GM18508 (cell line): ENCODE measurements at regions not wholly inside any gene's neighbourhood (a gene's known extent, or its start where the extent isn't known, plus 50 kb on each side); places are given as distances from the start of the nearest gene placed in this dataset.
"Not testable (repeated sequence)": the region's sequence is repeated elsewhere in the genome, so short reads cannot be mapped to it uniquely, and the experiment has no call there.

Experiments
- ATAC-seq: cut with Tn5 transposase; IDR thresholded peaks from one replicate; pipeline ENCODE4 v1.9.1; 2021; ENCODE audit warnings: moderate number of reproducible peaks; ENCODE audit not compliant: insufficient read depth, unreplicated experiment

DNA sequence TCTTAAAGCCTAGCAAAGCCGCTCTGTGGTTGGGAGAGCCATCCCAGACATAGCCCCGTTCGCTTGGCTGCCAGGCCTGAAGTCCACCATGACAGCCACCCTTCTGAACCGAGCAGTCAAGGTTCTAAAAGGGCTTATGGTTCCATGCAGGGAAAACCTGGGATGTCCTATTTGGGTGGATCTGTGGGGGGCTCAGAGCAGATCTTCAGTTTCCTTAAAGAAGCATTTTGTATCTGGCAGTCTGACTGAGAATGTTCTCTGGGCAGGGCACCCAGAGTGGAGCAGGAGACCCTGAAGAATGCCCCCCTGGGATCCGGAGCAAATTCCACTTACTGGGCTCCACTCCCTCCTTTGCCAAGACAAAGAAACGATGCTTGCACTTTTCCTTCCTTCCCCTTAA lies 127.2 kb downstream of the IRX5 start:
- ATAC-seq = no peak

DNA sequence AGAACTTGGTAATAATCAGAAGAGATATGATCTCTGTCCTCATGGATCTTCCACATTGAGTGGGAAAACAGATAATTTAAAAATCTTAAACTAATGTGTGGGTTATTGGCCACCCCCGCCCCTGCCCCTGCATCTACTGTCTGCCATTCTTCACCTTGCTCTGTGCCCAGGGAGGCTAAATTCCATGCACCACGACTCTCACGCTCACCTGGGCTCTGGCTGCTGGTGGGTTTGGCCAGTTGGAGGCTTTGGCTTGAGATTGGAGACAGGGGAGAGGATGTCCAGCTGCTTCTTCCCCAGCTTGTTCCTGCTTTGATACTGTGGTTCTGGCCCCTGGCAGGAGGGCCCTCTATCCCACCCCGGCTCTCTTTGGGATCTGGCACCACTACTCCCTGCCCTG lies 127.9 kb downstream of the IRX5 start:
- no peak for ATAC-seq

GRCh38 chr16:55059146-55059545 lies 128.5 kb downstream of the IRX5 start:
- ATAC-seq = no peak

DNA sequence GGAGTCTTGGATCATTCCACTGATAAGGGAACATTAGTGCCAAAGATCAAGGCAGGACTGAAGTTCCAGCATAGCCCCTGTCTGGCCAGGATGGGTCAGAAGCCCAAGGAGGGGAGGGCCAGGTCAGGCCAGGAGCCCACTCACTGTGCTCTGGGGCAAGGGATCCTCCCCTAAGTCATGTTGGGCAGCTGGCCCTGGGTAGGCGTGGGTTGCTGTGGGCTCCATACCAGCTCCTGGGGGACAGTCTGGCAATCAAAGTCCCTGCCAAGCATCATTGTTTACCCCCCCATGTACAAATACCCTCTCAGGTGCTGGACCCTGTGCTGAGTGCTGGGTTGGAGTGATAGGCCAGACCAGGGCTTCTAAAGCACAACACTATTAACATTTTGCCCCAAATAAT lies 130.5 kb downstream of the IRX5 start:
- no peak for ATAC-seq

- no peak for ATAC-seq
Observed at GRCh38 chr16:55062442-55062841, 131.8 kb downstream of the IRX5 start.

GRCh38 chr16:55072976-55073375 lies 142.3 kb downstream of the IRX5 start:
- ATAC-seq = no peak

DNA sequence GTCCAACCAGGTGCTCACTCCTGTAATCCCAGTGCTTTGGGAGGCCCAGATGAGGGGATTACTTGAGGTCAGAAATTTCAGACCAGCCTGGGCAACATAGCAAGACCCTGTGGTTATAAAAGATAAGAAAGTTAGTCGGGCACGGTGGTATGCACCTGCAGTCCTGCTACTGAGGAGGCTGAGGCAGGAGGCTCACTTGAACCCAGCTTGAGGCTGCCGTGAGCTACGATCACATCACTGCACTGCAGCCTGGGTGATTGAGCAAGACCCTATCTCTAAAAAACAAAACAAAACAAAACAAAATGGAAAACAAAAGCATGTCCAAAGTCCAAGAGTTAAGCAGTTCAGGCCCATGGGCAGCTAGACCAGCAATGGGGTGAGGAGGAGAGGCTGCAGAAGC lies 143.2 kb downstream of the IRX5 start:
- no peak for ATAC-seq

GRCh38 chr16:55075208-55075607 lies 144.5 kb downstream of the IRX5 start:
- ATAC-seq = not testable (repeated sequence)

GRCh38 chr16:55076053-55076452 lies 145.4 kb downstream of the IRX5 start:
- no peak for ATAC-seq

GRCh38 chr16:55077266-55077665 lies 146.6 kb downstream of the IRX5 start:
- no peak for ATAC-seq

- no peak for ATAC-seq
Observed at GRCh38 chr16:55078153-55078552, 147.5 kb downstream of the IRX5 start.

GRCh38 chr16:55078699-55079410 lies 148.2 kb downstream of the IRX5 start:
- ATAC-seq = no peak

DNA sequence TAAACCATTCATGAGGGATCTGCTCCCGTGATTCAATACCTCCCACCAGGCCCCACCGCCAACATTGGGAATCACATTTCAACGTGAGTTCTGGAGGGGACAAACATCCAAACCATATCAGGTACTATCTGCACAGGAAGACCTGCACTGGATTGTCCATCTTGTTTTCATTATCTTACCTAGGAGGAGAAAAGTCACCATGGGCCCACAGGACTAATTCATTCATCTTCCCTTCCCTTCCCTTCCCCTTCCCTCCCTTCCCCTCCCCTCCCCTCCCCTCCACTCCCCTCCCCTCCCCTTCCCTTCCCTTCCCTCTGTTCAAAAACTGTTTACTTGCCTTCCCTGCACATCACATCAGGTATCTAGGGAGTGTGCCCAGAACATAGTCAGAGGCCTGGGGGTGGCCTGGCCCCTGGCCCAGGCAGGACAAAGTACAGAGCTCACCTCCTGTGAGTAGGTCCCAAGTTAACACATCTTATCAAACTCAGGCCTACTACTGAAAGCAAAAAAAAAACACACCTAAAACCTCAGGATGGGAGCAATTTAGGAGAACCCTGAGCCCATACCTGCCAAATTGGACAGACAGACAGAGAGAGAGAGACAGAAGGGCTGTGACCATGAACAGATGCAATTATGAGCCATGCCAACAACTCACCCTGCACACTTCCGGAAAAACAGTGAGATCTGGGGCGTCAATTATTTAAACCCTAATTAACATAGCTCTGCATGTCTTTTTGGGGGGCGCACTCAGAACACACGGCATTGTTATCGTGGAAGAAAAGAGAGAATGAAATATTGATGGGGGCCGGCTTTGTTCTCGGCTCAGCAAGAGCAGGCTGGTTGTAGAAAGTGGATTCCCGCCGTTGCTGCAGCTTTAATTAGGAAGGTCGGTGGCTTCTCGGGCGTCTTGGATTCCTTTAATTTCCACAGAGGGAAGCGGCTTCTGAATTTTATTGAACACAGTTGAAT lies 151.2 kb downstream of the IRX5 start:
- ATAC-seq = no peak

DNA sequence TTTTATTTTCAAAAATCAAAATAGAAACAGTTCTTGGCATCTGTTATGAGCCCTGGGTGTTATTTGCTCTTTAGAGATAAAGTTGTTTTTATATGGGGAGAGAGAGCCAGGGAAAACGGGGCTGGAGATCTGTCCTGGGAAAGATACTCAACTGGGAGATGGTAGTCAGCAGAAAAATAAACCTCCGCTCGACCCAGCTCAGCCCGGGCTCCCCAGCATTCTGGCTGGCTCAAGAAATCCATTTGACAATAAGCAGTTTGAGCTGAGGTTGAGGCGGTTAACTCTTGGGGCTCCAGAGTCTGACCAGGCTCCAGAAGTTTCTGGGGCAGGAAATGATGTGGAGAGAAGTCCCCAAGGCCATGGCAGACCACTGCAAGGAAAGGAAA lies 151.9 kb downstream of the IRX5 start:
- ATAC-seq = no peak

DNA sequence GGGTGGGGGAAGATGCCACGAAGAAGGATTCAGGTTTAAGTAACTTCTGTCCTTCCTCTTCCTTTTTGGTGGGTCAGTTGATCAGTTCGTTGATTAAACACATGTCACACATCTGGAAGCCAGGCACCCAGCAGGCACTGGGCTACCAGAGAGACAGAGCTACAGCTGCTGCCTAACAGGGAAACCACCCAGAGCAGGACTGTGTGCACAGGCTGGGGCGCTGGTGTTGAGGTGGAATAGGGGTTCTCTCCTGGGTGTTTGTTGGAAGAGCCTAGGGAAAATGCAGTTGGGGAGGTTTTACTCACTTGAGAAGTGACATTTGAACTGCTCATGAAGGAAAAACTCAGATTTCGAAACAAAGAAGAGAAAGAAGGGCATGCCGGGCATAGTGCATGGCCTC lies 152.4 kb downstream of the IRX5 start:
- no peak for ATAC-seq

- ATAC-seq = no peak
Observed at GRCh38 chr16:55088098-55088497, 157.4 kb downstream of the IRX5 start.

DNA sequence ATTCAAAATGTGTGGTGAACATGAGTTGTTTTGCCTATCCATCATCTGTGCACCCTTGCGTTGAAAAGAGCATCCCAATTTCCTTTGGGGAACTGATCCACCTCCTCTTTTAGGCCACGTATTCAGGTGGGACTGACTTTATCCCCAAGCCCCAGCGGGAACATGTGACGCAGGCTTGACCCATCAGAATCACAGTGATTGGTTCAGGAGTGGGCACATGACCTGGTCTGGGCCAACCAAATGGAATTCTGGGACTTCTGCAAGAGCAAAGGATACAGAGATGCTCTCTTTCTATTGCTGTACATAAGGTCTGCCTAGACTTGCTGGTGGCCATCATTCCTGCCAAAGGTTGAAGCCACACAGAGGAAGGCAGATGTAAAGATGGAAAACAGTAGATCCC lies 158.9 kb downstream of the IRX5 start:
- ATAC-seq = no peak

- no peak for ATAC-seq
Observed at GRCh38 chr16:55091213-55091870, 160.7 kb downstream of the IRX5 start.

- no peak for ATAC-seq
Observed at GRCh38 chr16:55091871-55092230, 161.2 kb downstream of the IRX5 start.

- no peak for ATAC-seq
Observed at GRCh38 chr16:55100100-55100499, 169.4 kb downstream of the IRX5 start.

- ATAC-seq = no peak
Observed at GRCh38 chr16:55101026-55101425, 170.4 kb downstream of the IRX5 start.
